AG20443 (cell line): ENCODE measurements at regions not wholly inside any gene's neighbourhood (a gene's known extent, or its start where the extent isn't known, plus 50 kb on each side); places are given as distances from the start of the nearest gene placed in this dataset.
"Not testable (repeated sequence)": the region's sequence is repeated elsewhere in the genome, so short reads cannot be mapped to it uniquely, and the experiment has no call there.

Experiments used
- DNase-seq: peaks from one replicate; pipeline ENCODE4 v3.0.0; 2012; ENCODE audit warnings: low spot score, mixed read lengths

DNA sequence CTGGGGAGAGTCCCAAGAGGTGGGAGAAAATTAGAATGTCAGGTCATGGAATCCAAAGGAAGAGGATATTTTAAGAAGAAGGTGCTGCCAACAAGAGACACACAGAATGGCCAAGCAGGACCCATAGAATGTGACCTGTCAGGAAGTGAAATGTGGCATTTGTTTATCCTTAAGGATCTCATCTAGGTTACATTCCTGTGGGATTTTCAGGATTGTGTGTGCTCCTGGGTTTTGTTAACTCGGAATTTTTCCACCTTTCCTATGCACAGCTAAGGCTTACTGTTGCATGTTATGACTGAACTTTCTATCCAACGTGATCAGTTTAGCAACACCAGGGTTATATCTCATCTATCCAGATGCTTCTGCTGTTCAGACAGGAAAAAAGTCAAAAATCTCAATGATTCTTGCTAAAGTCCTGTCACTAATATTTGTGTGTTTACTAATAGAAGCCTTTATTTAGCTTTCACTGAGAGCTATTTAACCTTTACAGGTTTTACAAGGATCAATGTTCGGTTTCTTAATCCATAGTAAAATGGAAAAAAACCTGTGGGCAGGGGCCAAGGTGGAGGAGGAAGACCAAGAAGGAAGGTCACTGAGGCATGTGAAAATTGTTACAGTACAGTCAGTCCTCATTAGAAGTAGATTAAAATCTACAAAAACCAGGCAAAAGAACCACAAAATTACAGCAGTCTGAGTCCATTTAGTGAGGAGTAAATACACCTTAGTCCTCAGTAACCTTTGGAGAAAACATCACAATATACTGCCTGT is 437.8 kb upstream of the NPVF start:
- DNase-seq: no peak

- DNase-seq: no peak
These were observed 438.4 kb upstream of the NPVF start for GRCh38 chr7:25666671-25667060.

- no peak for DNase-seq
These were observed 441.0 kb upstream of the NPVF start for GRCh38 chr7:25669281-25669781.

DNA sequence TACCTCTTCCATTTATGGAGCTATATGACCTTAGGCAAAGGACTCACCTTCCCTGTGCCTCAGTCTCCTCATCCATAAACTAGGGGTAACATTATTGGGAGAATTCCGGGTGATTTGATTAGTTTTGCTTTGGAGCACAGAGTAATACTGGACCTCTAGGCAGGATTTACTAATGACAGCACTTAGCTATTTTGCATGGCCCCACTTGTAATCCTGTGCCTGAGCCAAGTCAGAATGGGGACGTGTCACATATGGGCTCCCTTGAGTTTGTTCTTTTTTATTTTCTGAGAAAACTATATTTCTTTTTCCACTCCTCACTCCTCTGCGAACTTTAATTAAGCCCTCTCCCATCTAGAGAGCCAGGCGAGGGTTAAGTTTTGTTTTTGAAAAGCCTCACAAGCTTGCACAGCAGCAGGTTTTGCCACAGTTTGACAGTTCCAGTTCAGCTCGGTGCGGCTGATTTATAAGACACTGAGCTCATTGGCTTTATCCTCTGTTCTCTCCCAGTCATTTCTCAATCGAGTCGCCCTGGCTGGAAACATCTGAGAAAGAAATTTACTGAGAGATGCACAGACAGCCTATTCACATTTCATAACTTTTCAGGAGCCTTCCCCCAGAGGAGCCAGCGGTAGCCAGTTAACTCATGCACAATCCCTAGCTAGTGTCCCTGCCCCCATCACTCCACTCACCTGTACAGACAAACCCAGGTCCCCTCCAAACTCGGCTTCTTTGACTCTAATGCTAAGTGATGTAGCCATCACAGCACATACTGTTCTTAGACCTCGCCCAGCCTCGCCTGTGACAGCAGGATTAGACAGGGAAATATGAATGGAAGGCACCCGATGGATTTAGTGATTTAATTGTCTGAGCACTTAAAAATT is 441.9 kb upstream of the NPVF start:
- DNase-seq: no peak

GRCh38 chr7:25671111-25671510 is 442.8 kb upstream of the NPVF start:
- no peak for DNase-seq

GRCh38 chr7:25672496-25672895 is 444.2 kb upstream of the NPVF start:
- no peak for DNase-seq

DNA sequence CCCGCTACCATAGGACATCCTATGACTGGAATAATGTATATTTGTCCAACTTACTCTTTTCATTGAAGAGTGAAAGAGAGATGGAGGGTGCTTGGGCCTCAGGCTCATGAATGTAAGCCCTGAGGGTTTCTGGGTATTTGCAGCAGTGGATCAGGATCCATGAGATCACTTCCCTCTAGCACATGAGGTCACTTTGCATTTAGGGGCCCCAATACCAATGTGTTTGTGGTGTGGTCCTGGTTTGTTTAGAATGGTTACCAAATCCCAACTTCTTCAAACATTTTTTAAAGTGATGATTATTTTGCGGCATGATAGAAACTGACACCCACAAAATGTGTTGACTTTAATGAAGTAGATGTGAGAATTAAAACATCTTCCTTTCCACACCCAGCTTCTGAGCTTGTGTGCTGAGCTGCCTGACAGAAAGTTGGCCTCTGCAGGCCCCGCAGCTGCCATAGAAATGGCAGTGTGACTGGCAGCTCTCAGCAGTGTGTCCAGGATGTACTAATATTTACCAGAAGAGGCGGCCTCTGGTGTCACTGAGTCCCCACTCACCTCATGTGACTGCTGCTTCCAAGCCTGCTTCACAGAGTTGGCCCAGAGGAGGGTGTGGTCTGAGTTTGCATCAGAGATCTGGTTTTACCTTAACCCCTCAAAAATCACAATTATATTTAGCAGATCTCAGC is 447.6 kb upstream of the NPVF start:
- DNase-seq: no peak

- DNase-seq: no peak
These were observed 449.3 kb upstream of the NPVF start for GRCh38 chr7:25677595-25677994.

DNA sequence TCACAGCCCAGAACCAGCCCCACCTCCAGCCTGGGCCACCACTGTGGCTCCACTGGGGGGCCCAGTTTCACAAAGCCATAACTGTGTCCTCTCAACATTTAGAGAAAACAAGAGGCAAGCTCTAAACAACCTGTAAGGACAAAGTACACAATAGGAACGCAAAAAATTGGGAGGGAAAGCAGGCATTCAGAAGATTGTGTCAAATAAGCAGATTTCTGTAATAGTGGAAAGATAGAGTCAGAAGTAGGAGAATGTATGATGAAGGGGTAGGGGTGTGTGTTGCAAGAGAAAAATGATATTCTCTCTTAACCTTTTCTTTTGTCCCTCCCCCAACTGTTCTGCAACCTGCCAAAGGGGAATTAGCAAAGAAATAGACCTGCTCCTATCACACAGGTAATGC is 449.9 kb upstream of the NPVF start:
- no peak for DNase-seq

DNA sequence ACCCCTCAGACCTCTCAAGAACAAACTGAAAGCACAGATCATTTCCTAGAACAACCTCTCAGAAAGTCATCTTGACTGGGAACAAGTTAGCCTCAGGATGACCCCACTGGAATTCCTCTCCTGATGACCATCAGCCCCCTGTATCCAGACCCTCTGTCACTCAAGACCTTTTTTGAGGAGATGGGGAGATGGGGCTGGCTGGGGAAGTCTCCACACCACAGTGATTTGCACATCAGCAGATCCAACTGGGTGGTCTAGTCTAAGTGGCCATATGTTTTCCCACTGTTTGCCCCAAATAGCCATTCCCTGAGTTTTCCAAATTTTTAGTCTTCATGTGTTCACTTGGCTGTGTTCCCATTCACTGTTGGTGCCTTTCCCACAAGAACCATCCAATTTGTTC is 452.4 kb upstream of the NPVF start:
- no peak for DNase-seq

DNA sequence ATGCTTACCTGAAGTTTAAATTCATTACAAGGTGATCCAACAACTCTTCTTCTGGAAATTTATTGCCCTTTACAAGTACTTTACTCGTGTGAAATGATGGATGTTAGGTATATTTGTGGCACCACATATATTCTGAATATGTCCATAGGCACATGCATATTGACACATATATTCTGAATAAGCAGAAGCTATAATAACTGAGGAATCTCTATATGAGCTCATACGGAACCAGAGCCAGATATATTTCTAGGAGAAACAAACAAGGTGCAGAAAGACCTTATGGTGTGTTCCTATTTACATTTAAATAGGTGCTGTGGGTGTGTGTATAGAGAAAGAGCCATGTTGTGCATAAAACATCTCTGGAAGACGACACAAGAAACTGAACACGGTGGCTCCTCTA is 456.1 kb upstream of the NPVF start:
- DNase-seq: no peak

GRCh38 chr7:25686493-25686892 is 458.2 kb upstream of the NPVF start:
- no peak for DNase-seq

- DNase-seq: no peak
These were observed 457.8 kb upstream of the NFE2L3 start for GRCh38 chr7:25694211-25694610.

DNA sequence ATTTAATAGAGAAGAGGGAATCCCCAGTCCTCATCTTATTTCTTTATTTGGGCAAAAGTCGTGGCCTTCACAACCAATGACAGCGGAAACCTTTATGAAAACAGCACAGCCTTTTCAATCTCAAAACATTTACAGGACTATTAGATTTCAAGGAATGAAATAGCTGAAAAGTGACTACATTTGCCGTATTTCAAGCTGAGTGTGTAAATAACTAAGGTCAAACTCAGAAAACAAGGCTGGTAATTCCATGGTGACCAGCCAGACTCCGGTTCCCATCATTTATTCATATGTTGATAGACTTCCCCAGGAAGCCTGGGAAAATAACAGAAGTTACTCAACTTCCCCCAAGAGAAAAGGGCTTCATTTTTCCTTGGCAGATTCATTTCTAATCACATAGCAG is 457.3 kb upstream of the NFE2L3 start:
- DNase-seq: no peak

GRCh38 chr7:25696571-25696970 is 455.4 kb upstream of the NFE2L3 start:
- DNase-seq: no peak

- DNase-seq: no peak
These were observed 453.4 kb upstream of the NFE2L3 start for GRCh38 chr7:25698451-25699113.

GRCh38 chr7:25700141-25700540 is 451.9 kb upstream of the NFE2L3 start:
- not testable (repeated sequence) for DNase-seq

DNA sequence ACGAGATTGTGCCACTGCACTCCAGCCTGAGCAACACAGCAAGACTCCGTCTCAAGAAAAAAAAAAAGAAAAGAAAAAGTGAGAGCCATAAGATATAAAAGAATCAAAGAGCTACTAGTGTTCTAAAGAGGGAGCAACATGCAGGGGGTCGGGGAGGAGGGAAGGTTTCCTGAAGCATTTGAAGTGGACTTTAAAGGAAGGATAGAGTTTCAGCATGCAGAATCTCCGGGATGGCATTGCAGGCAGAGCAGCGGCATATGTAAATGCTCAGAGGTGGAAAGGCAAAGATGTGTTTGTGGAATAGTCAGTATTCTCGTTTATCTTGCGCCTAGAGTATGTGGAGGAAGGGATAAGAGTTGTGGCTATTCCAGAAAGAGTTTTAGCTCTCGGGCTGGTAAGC is 447.6 kb upstream of the NFE2L3 start:
- no peak for DNase-seq

- no peak for DNase-seq
These were observed 445.2 kb upstream of the NFE2L3 start for GRCh38 chr7:25706764-25707163.

DNA sequence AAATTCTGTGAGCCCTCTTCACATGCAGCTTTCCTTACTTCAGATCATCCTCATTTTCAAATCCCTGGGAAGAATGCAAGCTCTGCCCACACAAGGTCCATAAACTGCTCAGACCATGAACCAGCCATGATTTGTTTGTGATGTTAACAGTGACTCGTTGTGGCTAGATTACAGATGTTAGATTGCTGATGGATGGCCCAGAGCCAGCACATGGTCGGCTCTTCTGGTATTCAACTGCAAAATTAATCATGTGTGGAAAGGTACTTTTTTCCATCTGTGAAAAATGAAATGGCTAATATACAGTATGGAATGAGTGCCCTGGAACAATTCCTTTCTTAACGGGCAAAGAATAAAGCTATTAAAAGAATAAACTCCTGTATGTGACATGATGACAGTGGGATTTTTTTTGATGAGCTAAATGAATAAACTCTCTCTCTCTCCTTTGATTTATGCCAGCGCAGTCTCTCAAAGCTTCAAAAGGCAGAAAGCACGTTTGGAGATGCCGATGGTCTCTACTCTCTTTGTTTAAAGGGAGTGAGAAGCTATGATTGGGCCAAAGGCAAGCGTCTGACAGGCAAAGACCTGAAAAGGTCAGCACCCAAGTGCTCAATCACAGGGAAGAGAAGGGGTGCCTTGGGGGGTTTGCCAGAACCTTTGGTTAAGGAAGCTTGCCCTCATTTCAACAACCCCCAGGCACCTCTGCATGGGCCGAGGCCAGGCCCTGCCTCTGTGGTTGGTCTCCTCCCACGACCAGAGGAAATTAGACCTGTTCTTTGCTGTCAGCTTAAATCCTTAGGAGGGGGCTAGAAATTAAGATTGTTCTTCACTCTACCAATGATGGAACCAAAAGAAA is 444.0 kb upstream of the NFE2L3 start:
- DNase-seq: no peak

GRCh38 chr7:25710959-25711358 is 441.0 kb upstream of the NFE2L3 start:
- no peak for DNase-seq
